Coronary artery (tissue), 2 donors: ENCODE measurements at regions not wholly inside any gene's neighbourhood (a gene's known extent, or its start where the extent isn't known, plus 50 kb on each side); places are given as distances from the start of the nearest gene placed in this dataset.

Experiments used
- DNase-seq: peaks from one replicate; pipeline ENCODE4 v3.0.0-alpha.2; 2017; ENCODE audit warnings: low spot score
- H3K27ac ChIP-seq, 2 donors: fragments of 200-600 bp; sonication (generic); one replicate each; pipeline ENCODE4 v1.5.1; 2016 to 2019
- H3K4me3 ChIP-seq: fragments of 200-600 bp; sonication (generic); 2 replicates; pipeline ENCODE4 v1.5.1; 2016; ENCODE audit warnings: mild to moderate bottlenecking, moderate library complexity
- TF ChIP-seq, protein P1 (sequence below): fragments of 200-600 bp; sonication (generic); IDR thresholded peaks from one replicate; pipeline ENCODE4 v1.5.1; 2019; ENCODE audit warnings: antibody characterized with exemption

- Histone ChIP-seq H3K4me3 (no peak overlapping the region), H3K27ac (no peak overlapping the region)
- TF ChIP-seq, protein P1, sequence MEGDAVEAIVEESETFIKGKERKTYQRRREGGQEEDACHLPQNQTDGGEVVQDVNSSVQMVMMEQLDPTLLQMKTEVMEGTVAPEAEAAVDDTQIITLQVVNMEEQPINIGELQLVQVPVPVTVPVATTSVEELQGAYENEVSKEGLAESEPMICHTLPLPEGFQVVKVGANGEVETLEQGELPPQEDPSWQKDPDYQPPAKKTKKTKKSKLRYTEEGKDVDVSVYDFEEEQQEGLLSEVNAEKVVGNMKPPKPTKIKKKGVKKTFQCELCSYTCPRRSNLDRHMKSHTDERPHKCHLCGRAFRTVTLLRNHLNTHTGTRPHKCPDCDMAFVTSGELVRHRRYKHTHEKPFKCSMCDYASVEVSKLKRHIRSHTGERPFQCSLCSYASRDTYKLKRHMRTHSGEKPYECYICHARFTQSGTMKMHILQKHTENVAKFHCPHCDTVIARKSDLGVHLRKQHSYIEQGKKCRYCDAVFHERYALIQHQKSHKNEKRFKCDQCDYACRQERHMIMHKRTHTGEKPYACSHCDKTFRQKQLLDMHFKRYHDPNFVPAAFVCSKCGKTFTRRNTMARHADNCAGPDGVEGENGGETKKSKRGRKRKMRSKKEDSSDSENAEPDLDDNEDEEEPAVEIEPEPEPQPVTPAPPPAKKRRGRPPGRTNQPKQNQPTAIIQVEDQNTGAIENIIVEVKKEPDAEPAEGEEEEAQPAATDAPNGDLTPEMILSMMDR: no peak
- DNase-seq: no peak
These were observed 218.4 kb downstream of the SPATA31D1 start for GRCh38 chr9:82206946-82207345.

- TF ChIP-seq, protein P1: no peak
- DNase-seq: no peak
- H3K4me3 ChIP-seq: no peak overlapping the region
- no peak overlapping the region for H3K27ac ChIP-seq
These were observed 220.3 kb downstream of the SPATA31D1 start for GRCh38 chr9:82208741-82209450.

DNA sequence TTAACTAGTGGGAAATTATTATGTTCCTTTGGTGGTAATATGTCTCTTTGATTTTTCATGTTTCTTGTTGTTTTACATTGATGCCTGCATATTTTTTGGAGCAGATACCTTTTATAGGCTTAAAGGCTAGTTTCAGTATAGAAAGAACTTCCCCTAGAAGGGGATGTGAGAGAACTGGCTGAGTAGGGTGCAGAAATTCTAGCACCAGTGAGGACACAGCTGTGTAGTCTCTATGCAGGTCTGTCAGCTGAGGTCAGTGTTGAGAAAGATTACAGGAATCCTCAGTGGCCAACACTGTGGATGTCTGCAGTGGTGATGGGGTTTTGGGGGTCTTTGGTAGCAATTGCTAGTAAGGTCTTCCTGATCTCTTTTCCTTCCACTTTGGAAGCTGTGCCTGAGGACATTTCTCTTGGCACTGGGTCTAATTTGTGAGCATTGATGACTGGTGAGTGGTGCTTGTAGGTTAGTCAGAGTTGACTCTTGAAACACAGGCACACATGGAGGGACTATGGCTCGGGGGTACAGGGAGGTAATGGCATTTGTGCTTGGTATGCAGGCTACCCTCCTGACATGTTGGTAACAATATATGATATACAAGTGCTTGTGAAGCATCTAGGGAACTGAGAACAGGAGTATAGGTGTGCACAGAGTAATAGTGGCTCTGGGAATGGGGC lies 221.4 kb downstream of the SPATA31D1 start:
- Histone ChIP-seq H3K27ac (no peak overlapping the region), H3K4me3 (no peak overlapping the region)
- TF ChIP-seq, protein P1: no peak
- DNase-seq: no peak

- no peak overlapping the region for H3K27ac ChIP-seq
These were observed 224.3 kb downstream of the SPATA31D1 start for GRCh38 chr9:82212885-82213284.

DNA sequence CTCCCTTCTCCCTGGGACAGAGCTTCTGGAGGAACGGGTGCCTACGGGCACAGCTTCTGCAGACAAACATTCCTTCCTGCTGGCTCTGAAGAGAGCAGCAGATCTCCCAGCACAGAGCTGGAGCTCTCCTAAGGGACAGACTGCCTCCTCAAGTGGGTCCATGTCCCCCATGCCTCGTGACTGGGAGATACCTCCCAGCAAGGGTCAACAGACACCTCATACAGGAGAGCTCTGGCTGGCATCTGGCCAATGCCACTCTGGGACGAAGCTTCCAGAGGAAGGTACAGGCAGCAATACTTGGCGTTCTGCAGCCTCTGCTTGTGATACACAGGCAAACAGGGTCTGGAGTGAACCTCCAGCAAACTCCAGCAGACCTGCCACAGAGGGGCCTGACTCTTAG lies 227.9 kb downstream of the SPATA31D1 start:
- TF ChIP-seq, protein P1: no peak
- Histone ChIP-seq H3K27ac (no peak overlapping the region), H3K4me3 (no peak overlapping the region)
- no peak for DNase-seq

More at GRCh38 chr9:82212885-82213284, 224.3 kb downstream of the SPATA31D1 start:
- no peak for DNase-seq
- no peak overlapping the region for H3K4me3 ChIP-seq
- TF ChIP-seq, protein P1: no peak

DNA sequence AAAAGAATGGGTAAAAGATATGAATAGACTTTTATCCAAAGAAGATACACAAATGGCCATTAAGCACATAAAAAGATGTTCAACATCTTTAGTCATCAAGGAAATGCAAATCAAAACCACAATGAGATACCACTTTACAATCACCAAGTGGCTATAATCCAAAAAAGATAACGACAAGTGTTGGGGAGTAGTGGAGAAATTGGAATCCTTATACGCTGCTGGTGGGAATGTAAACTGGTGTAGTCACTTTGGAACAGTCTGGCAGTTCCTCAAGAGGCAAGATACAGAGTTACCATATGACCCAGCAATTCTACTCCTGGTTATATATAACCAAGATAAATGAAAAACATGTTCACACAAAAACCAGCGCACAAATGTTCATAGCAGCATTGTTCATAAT lies 234.9 kb downstream of the SPATA31D1 start:
- Histone ChIP-seq H3K27ac (no peak overlapping the region), H3K4me3 (no peak overlapping the region)
- TF ChIP-seq, protein P1: no peak
- no peak for DNase-seq

DNA sequence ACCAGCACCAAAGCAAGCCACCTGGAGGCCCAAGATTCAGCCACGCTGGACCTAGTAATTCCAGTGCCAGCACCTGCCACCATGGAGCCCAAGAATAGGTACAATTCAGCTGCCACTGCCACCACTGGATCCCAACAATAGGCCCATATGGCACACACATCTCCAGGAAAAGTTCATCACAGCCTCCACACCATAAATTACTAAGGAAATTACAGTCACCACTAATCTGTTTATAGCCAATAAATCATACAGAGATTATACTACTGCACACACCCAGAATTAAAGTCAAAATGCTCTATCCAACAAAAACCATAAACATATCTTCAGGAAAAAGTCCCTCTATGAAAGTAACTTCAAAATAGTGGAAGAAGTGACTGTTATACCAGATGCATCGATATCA lies 242.8 kb downstream of the SPATA31D1 start:
- no peak overlapping the region for H3K27ac ChIP-seq
- no peak for DNase-seq
- TF ChIP-seq, protein P1: no peak
- H3K4me3 ChIP-seq: no peak overlapping the region
